OCI-LY7 (cell line): ENCODE measurements at regions not wholly inside any gene's neighbourhood (a gene's known extent, or its start where the extent isn't known, plus 50 kb on each side); places are given as distances from the start of the nearest gene placed in this dataset.

ENCODE experiments used
- BruUV-seq: library from RNA; stranded (reverse); fragments of 400-500 nt; replicated peaks from 2 replicates; lab custom pipeline; 2021; lab: Mats Ljungman, UMichigan
- CTCF ChIA-PET: fragments of 300-600 bp; sonication (Branson Sonifier 250); formaldehyde crosslinking; loops from one replicate; lab custom pipeline; 2022; ENCODE audit warnings: antibody characterized with exemption; ENCODE audit not compliant: unreplicated experiment; lab: Charles Lee
- POLR2A ChIA-PET: fragments of 300-600 bp; sonication (Branson Sonifier 250); formaldehyde crosslinking; loops from one replicate; lab custom pipeline; 2022; ENCODE audit warnings: antibody characterized with exemption; lab: Charles Lee
- DNase-seq: peaks from one replicate; pipeline ENCODE4 v3.0.0-alpha.2; 2015; ENCODE audit warnings: low spot score
- H2AFZ ChIP-seq: fragments of 200-600 bp; sonication (generic), shearing (Covaris generic); 2 replicates; pipeline ENCODE4 v1.6.1; 2014; ENCODE audit warnings: mild to moderate bottlenecking, antibody characterized with exemption, low read length, moderate library complexity
- H3K27ac ChIP-seq: fragments of 200-600 bp; sonication (generic); 2 replicates; pipeline ENCODE4 v1.5.1; 2014; ENCODE audit warnings: mixed run types, low read depth, mild to moderate bottlenecking, moderate library complexity, low read length, inconsistent platforms; ENCODE audit not compliant: poor library complexity, severe bottlenecking
- H3K36me3 ChIP-seq: fragments of 200-600 bp; sonication (generic); 2 replicates; pipeline ENCODE4 v1.6.1; 2014; ENCODE audit warnings: mild to moderate bottlenecking, antibody characterized with exemption, low read length, moderate library complexity, mixed read lengths; ENCODE audit not compliant: insufficient read depth
- H3K4me1 ChIP-seq: fragments of 200-600 bp; sonication (generic); 2 replicates; pipeline ENCODE4 v1.5.1; 2014; ENCODE audit warnings: mild to moderate bottlenecking, low read length; ENCODE audit not compliant: insufficient read depth, poor library complexity, severe bottlenecking
- H3K4me2 ChIP-seq: fragments of 200-600 bp; sonication (generic); 2 replicates; pipeline ENCODE4 v1.6.1; 2014; ENCODE audit warnings: mild to moderate bottlenecking, low read length
- H3K4me3 ChIP-seq: fragments of 200-600 bp; sonication (generic); 2 replicates; pipeline ENCODE4 v1.5.1; 2014; ENCODE audit warnings: mild to moderate bottlenecking, low read depth, low read length; ENCODE audit not compliant: poor library complexity, severe bottlenecking
- H3K79me2 ChIP-seq: fragments of 200-600 bp; sonication (generic); 2 replicates; pipeline ENCODE4 v1.6.1; 2016; ENCODE audit warnings: low read depth, mild to moderate bottlenecking, low read length, moderate library complexity, mixed read lengths; ENCODE audit not compliant: insufficient read depth
- H3K9me2 ChIP-seq: fragments of 200-600 bp; sonication (generic); 2 replicates; pipeline ENCODE4 v1.6.1; 2016; ENCODE audit warnings: mild to moderate bottlenecking, low read length, mixed read lengths; ENCODE audit not compliant: insufficient read depth
- H3K9me3 ChIP-seq: fragments of 200-600 bp; sonication (generic); 2 replicates; pipeline ENCODE4 v1.6.1; 2014; ENCODE audit warnings: mild to moderate bottlenecking, mixed run types, low read length, mixed read lengths
- H4K20me1 ChIP-seq: fragments of 200-600 bp; sonication (generic); 2 replicates; pipeline ENCODE4 v1.6.1; 2014; ENCODE audit warnings: mild to moderate bottlenecking, antibody characterized with exemption, low read length, moderate library complexity, mixed read lengths; ENCODE audit not compliant: insufficient read depth
- CTCF ChIP-seq: fragments of 200-600 bp; sonication (generic); conservative IDR thresholded peaks from 2 replicates; pipeline ENCODE4 v1.5.1; 2014; ENCODE audit warnings: mild to moderate bottlenecking, antibody characterized with exemption, low read length, moderate library complexity, mixed read lengths
- EZH2phosphoT487 ChIP-seq: fragments of 200-600 bp; sonication (generic); IDR thresholded peaks from 2 replicates; pipeline ENCODE4 v1.6.1; 2018; ENCODE audit warnings: low read depth, borderline replicate concordance, mild to moderate bottlenecking, mixed run types, antibody characterized with exemption, low read length, moderate library complexity, mixed read lengths
- intact Hi-C: fragments of 100-400 bp; cut with micrococcal nuclease; formaldehyde crosslinking; loops from one replicate; pipeline ENCODE4 v1.10.0; 2022; ENCODE audit not compliant: unreplicated experiment

DNA sequence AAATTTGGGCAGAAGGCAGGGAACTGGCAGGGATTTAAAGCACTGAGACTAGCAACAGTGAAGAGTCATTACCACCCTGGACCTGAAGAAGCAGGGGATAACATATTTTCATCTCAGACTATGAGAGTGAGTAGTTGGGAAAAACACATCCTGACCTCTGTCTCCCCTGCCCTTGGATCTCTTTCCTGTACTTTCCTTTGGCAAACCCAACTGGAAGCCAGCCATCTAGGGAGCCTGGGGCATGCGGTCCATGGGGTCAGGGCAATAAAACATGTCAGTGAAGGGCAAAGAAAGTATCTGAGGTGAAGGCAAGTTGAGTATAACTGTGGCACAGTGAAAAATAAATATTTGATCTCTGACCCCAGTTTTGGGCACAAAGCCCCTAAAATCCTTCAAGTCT lies 698.2 kb downstream of the DOK5 start:
- CTCF ChIA-PET, result no interaction called here
- no peaks in the 10 kb centered on the region for H4K20me1 ChIP-seq
- no peak overlapping the region for H3K4me3 ChIP-seq
- POLR2A ChIA-PET, result no interaction called here
- no TSS peak for BruUV-seq
- no peaks in the 10 kb centered on the region for H3K9me2 ChIP-seq
- H3K36me3 ChIP-seq, result no peaks in the 10 kb centered on the region
- no peaks in the 10 kb centered on the region for H3K79me2 ChIP-seq
- H3K4me1 ChIP-seq, result no peaks in the 10 kb centered on the region
- no peak overlapping the region for H3K4me2 ChIP-seq
- H3K9me3 ChIP-seq, result no peaks in the 10 kb centered on the region
- H2AFZ ChIP-seq, result no peak overlapping the region
- H3K27ac ChIP-seq, result no peak overlapping the region
- intact Hi-C loops, result no loop called here
- TF ChIP-seq EZH2phosphoT487 (no peak), CTCF (no peak)
- DNase-seq, result no peak

GRCh38 chr20:55172310-55173002 lies 697.1 kb downstream of the DOK5 start:
- no peak overlapping the region for H3K27ac ChIP-seq
- no peak overlapping the region for H3K4me3 ChIP-seq
- CTCF ChIA-PET, result no interaction called here
- H3K36me3 ChIP-seq, result no peaks in the 10 kb centered on the region
- no peaks in the 10 kb centered on the region for H3K9me2 ChIP-seq
- DNase-seq, result no peak
- TF ChIP-seq EZH2phosphoT487 (no peak), CTCF (no peak)
- POLR2A ChIA-PET, result no interaction called here
- H3K9me3 ChIP-seq, result no peaks in the 10 kb centered on the region
- no peaks in the 10 kb centered on the region for H4K20me1 ChIP-seq
- H3K4me2 ChIP-seq, result no peak overlapping the region
- BruUV-seq, result no TSS peak
- H3K4me1 ChIP-seq, result no peaks in the 10 kb centered on the region
- intact Hi-C loops, result no loop called here
- no peaks in the 10 kb centered on the region for H3K79me2 ChIP-seq
- H2AFZ ChIP-seq, result no peak overlapping the region

DNA sequence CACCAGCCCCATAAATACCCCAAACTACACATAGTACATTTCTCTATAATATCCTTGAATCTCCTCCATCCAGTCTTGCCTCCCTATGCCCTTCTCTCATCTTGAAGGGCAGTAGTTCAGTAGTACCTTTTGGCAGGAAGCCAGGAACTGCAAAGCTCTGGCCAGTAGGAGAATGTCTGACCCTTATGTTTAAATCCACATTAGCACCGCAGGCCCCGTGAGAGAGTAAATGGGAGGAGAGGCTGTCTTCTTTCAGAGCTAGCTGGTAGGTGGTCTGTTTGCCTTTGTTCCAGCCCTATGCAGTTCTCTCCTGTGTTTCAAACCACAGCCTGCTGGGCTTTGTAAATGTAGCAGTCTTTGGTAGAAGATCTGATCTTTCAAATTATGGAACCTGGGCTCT lies 690.7 kb downstream of the DOK5 start:
- Histone ChIP-seq H3K4me2 (no peak overlapping the region), H3K4me3 (no peak overlapping the region), H4K20me1 (no peaks in the 10 kb centered on the region), H3K9me2 (no peaks in the 10 kb centered on the region), H2AFZ (no peak overlapping the region), H3K36me3 (no peaks in the 10 kb centered on the region), H3K9me3 (no peaks in the 10 kb centered on the region), H3K27ac (no peak overlapping the region), H3K4me1 (no peaks in the 10 kb centered on the region), H3K79me2 (no peaks in the 10 kb centered on the region)
- intact Hi-C loops, result no loop called here
- CTCF ChIA-PET, result no interaction called here
- TF ChIP-seq CTCF (no peak), EZH2phosphoT487 (no peak)
- BruUV-seq, result no TSS peak
- POLR2A ChIA-PET, result no interaction called here
- DNase-seq, result no peak
